ENCODE measurements at regions not wholly inside any gene's neighbourhood (a gene's known extent, or its start where the extent isn't known, plus 50 kb on each side); places are given as distances from the start of the nearest gene placed in this dataset.

GRCh38 chrX:39816871-39817731, 280.7 kb downstream of the BCOR start:
- TF ChIP-seq EZH2phosphoT487 (conservative IDR thresholded peaks at IDR 0.05; ENCODE audit: low read length), result no peak
- TF ChIP-seq CTCF (IDR thresholded peaks at IDR 0.05; ENCODE audit: insufficient read depth, low read length, poor library complexity, severe bottlenecking), result no peak
- Histone ChIP-seq H3K4me3 (ENCODE audit: insufficient read depth, low read length, poor library complexity, severe bottlenecking) (no peak overlapping the region), H3F3A (ENCODE audit: insufficient read depth) (no peaks in the 10 kb centered on the region), H3K79me2 (ENCODE audit: insufficient read depth, low read length) (no peaks in the 10 kb centered on the region), H2AFZ (ENCODE audit: low read depth, low read length, severe bottlenecking) (no peak overlapping the region), H3K9ac (ENCODE audit: low read length) (no peak overlapping the region), H3K9me2 (replicated peaks; ENCODE audit: insufficient read depth, low read length) (no peaks in the 10 kb centered on the region), H3K4me2 (ENCODE audit: low read depth, low read length, poor library complexity, severe bottlenecking) (no peak overlapping the region), H4K20me1 (ENCODE audit: low read depth, low read length) (no peaks in the 10 kb centered on the region), H3K27ac (ENCODE audit: low read depth, low read length) (no peak overlapping the region), H3K36me3 (ENCODE audit: low read length) (no peaks in the 10 kb centered on the region), H3K27me3 (ENCODE audit: low read length) (no peaks in the 10 kb centered on the region), H3K9me3 (ENCODE audit: insufficient read depth, low read length) (no peaks in the 10 kb centered on the region)

GRCh38 chrX:39817754-39818470, 279.8 kb downstream of the BCOR start:
- Histone ChIP-seq H3K27me3 (ENCODE audit: low read length) (no peaks in the 10 kb centered on the region), H3K9me3 (ENCODE audit: insufficient read depth, low read length) (no peaks in the 10 kb centered on the region), H3K4me2 (ENCODE audit: low read depth, low read length, poor library complexity, severe bottlenecking) (no peak overlapping the region), H3K9ac (ENCODE audit: low read length) (no peak overlapping the region), H4K20me1 (ENCODE audit: low read depth, low read length) (no peaks in the 10 kb centered on the region), H3K27ac (ENCODE audit: low read depth, low read length) (no peak overlapping the region), H3K36me3 (ENCODE audit: low read length) (no peaks in the 10 kb centered on the region), H3K4me3 (ENCODE audit: insufficient read depth, low read length, poor library complexity, severe bottlenecking) (no peak overlapping the region), H3F3A (ENCODE audit: insufficient read depth) (no peaks in the 10 kb centered on the region), H3K9me2 (replicated peaks; ENCODE audit: insufficient read depth, low read length) (no peaks in the 10 kb centered on the region), H2AFZ (ENCODE audit: low read depth, low read length, severe bottlenecking) (no peak overlapping the region), H3K79me2 (ENCODE audit: insufficient read depth, low read length) (no peaks in the 10 kb centered on the region)
- TF ChIP-seq CTCF (IDR thresholded peaks at IDR 0.05; ENCODE audit: insufficient read depth, low read length, poor library complexity, severe bottlenecking) (no peak), EZH2phosphoT487 (conservative IDR thresholded peaks at IDR 0.05; ENCODE audit: low read length) (no peak)

GRCh38 chrX:39818750-39819149, 279.0 kb downstream of the BCOR start:
- Histone ChIP-seq H3K27ac (ENCODE audit: low read depth, low read length) (no peak overlapping the region), H3K4me2 (ENCODE audit: low read depth, low read length, poor library complexity, severe bottlenecking) (no peak overlapping the region), H3K9ac (ENCODE audit: low read length) (no peak overlapping the region)

More at GRCh38 chrX:39818750-39819149, 279.0 kb downstream of the BCOR start:
- H4K20me1 ChIP-seq (ENCODE audit: low read depth, low read length), result no peaks in the 10 kb centered on the region
- no peaks in the 10 kb centered on the region for H3K79me2 ChIP-seq (ENCODE audit: insufficient read depth, low read length)
- H3F3A ChIP-seq (ENCODE audit: insufficient read depth), result no peaks in the 10 kb centered on the region
- no peaks in the 10 kb centered on the region for H3K9me2 ChIP-seq (replicated peaks; ENCODE audit: insufficient read depth, low read length)
- TF ChIP-seq EZH2phosphoT487 (conservative IDR thresholded peaks at IDR 0.05; ENCODE audit: low read length), result no peak
- no peak for TF ChIP-seq CTCF (IDR thresholded peaks at IDR 0.05; ENCODE audit: insufficient read depth, low read length, poor library complexity, severe bottlenecking)
- no peak overlapping the region for H2AFZ ChIP-seq (ENCODE audit: low read depth, low read length, severe bottlenecking)
- H3K36me3 ChIP-seq (ENCODE audit: low read length), result no peaks in the 10 kb centered on the region
- no peak overlapping the region for H3K4me3 ChIP-seq (ENCODE audit: insufficient read depth, low read length, poor library complexity, severe bottlenecking)
- no peaks in the 10 kb centered on the region for H3K9me3 ChIP-seq (ENCODE audit: insufficient read depth, low read length)
- no peaks in the 10 kb centered on the region for H3K27me3 ChIP-seq (ENCODE audit: low read length)
